Trophoblast cell (in vitro differentiated cells and primary cell): ENCODE measurements at regions not wholly inside any gene's neighbourhood (a gene's known extent, or its start where the extent isn't known, plus 50 kb on each side); places are given as distances from the start of the nearest gene placed in this dataset.

Experiments used
- DNase-seq, 2 donors: peaks; one replicate each; pipeline ENCODE4 v3.0.0-alpha.2; 2016
- H2AFZ ChIP-seq: 2 replicates; pipeline ENCODE4 v1.6.1; 2013; ENCODE audit warnings: low read length, moderate library complexity, mild to moderate bottlenecking; ENCODE audit not compliant: insufficient read depth, poor library complexity
- H2AK5ac ChIP-seq: 2 replicates; pipeline ENCODE4 v1.6.1; 2013; ENCODE audit warnings: mild to moderate bottlenecking, low read length
- H2BK120ac ChIP-seq: 2 replicates; pipeline ENCODE4 v1.6.1; 2013; ENCODE audit warnings: low read length, mild to moderate bottlenecking, moderate library complexity; ENCODE audit not compliant: insufficient read depth, poor library complexity
- H2BK12ac ChIP-seq: 2 replicates; pipeline ENCODE4 v1.6.1; 2013; ENCODE audit warnings: mild to moderate bottlenecking, low read length, moderate library complexity
- H2BK5ac ChIP-seq: 2 replicates; pipeline ENCODE4 v1.6.1; 2013; ENCODE audit warnings: low read length, low read depth, moderate library complexity, mild to moderate bottlenecking; ENCODE audit not compliant: poor library complexity
- H3K14ac ChIP-seq: 2 replicates; pipeline ENCODE4 v1.6.1; 2013; ENCODE audit warnings: mild to moderate bottlenecking, low read length
- H3K18ac ChIP-seq: 2 replicates; pipeline ENCODE4 v1.6.1; 2013; ENCODE audit warnings: mild to moderate bottlenecking, low read length
- H3K23ac ChIP-seq: 2 replicates; pipeline ENCODE4 v1.6.1; 2013; ENCODE audit warnings: low read length
- H3K27ac ChIP-seq: 2 replicates; pipeline ENCODE4 v1.5.1; 2013; ENCODE audit warnings: low read depth, mild to moderate bottlenecking, inconsistent platforms, low read length, moderate library complexity
- H3K27me3 ChIP-seq: 2 replicates; pipeline ENCODE4 v1.6.1; 2013; ENCODE audit warnings: inconsistent platforms, mild to moderate bottlenecking, low read length, moderate library complexity; ENCODE audit not compliant: insufficient read depth
- H3K36me3 ChIP-seq, 2 experiments: 1 replicate in 1 of 2; 2 replicates in 1 of 2; pipeline ENCODE4 v1.6.1; 2013; ENCODE audit warnings: low read length in 2 of 2, mild to moderate bottlenecking in 2 of 2, moderate library complexity in 1 of 2; ENCODE audit not compliant: insufficient read depth in 2 of 2, control insufficient read depth in 1 of 2
- H3K4ac ChIP-seq: 2 replicates; pipeline ENCODE4 v1.6.1; 2013; ENCODE audit warnings: low read depth, mild to moderate bottlenecking, low read length, moderate library complexity
- H3K4me1 ChIP-seq, 2 experiments: 1 replicate in 1 of 2; 2 replicates in 1 of 2; pipeline ENCODE4 v1.6.1; 2013; ENCODE audit warnings: low read length in 2 of 2, mild to moderate bottlenecking in 2 of 2, moderate library complexity in 1 of 2; ENCODE audit not compliant: insufficient read depth in 2 of 2, control insufficient read depth in 1 of 2
- H3K4me2 ChIP-seq: 2 replicates; pipeline ENCODE4 v1.6.1; 2013; ENCODE audit warnings: inconsistent platforms, mild to moderate bottlenecking, low read length, moderate library complexity
- H3K4me3 ChIP-seq: 2 replicates; pipeline ENCODE4 v1.5.1; 2013; ENCODE audit warnings: mild to moderate bottlenecking, low read depth, low read length, inconsistent platforms
- H3K79me1 ChIP-seq: one replicate; pipeline ENCODE4 v1.6.1; 2013; ENCODE audit warnings: low read length
- H3K79me2 ChIP-seq: 2 replicates; pipeline ENCODE4 v1.6.1; 2013; ENCODE audit warnings: low read length, mild to moderate bottlenecking; ENCODE audit not compliant: control insufficient read depth, insufficient read depth, poor library complexity
- H3K9ac ChIP-seq: 2 replicates; pipeline ENCODE4 v1.6.1; 2013; ENCODE audit warnings: mild to moderate bottlenecking, low read length
- H3K9me3 ChIP-seq: 2 replicates; pipeline ENCODE4 v1.6.1; 2013; ENCODE audit warnings: low read depth, mild to moderate bottlenecking, control low read depth, inconsistent platforms, low read length; ENCODE audit not compliant: insufficient read depth
- H4K12ac ChIP-seq: 2 replicates; pipeline ENCODE4 v1.6.1; 2013; ENCODE audit warnings: low read depth, mild to moderate bottlenecking, low read length, moderate library complexity
- H4K8ac ChIP-seq: 2 replicates; pipeline ENCODE4 v1.6.1; 2013; ENCODE audit warnings: low read depth, mild to moderate bottlenecking, low read length, moderate library complexity
- H4K91ac ChIP-seq: one replicate; pipeline ENCODE4 v1.6.1; 2013; ENCODE audit warnings: low read depth, mild to moderate bottlenecking, low read length, moderate library complexity
- WGBS: extraction: QIAGEN DNeasy Blood & Tissue Kit; methylation state at CpG from one replicate; pipeline ENCODE4 v1.1.7; 2013; ENCODE audit warnings: missing lambda C conversion rate; ENCODE audit not compliant: insufficient read length, insufficient coverage; ENCODE audit errors: extremely low coverage; 5-methylcytosine and 5-hydroxymethylcytosine counted together

DNA sequence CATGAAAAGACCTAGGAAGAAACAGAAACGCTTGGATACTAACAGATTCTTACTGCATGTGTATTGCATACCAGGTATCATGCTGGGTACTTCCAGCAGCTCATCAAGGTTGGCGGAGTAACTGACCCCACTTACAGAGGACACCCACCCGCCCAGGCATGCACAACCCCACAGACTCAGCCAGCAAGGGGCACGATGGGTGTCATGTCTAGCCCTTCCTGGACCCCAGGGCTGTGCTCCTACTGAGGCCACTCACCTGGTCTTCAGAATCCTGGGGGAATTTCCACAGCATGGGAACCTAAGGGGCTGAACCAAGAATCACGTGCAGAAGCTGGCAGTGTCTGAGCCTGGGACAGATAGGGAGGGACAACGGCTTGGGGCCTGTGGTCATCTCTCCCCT lies 134.1 kb upstream of the ZNF32 start:
- peak overlapping the region; percentile 50 for H4K91ac ChIP-seq
- H4K12ac ChIP-seq, result no peak overlapping the region
- H3K4me3 ChIP-seq, result no peak overlapping the region
- H3K4ac ChIP-seq, result no peak overlapping the region
- no CpG with 5 or more reads among the region's 6 CpGs for WGBS
- H2BK5ac ChIP-seq, result no peak overlapping the region
- no peak overlapping the region for H4K8ac ChIP-seq
- peak overlapping the region; percentile 41 for H3K14ac ChIP-seq
- peak overlapping the region; percentile 37 for H2BK120ac ChIP-seq
- H3K4me1 ChIP-seq, result peaks cover 20 to 22% of the 10 kb centered on the region in 2 experiments
- no peaks in the 10 kb centered on the region for H3K36me3 ChIP-seq
- no peak overlapping the region for H2AFZ ChIP-seq
- H3K23ac ChIP-seq, result no peak overlapping the region
- peaks cover 15% of the 10 kb centered on the region for H3K79me1 ChIP-seq
- DNase-seq, result no peak
- no peaks in the 10 kb centered on the region for H3K79me2 ChIP-seq
- peak overlapping the region; percentile 63 for H2BK12ac ChIP-seq
- no peak overlapping the region for H3K9ac ChIP-seq
- H3K18ac ChIP-seq, result peak overlapping the region; percentile 27
- H3K27me3 ChIP-seq, result no peaks in the 10 kb centered on the region
- no peak overlapping the region for H3K4me2 ChIP-seq
- H2AK5ac ChIP-seq, result peak overlapping the region; percentile 47
- H3K27ac ChIP-seq, result no peak overlapping the region
- H3K9me3 ChIP-seq, result no peaks in the 10 kb centered on the region

DNA sequence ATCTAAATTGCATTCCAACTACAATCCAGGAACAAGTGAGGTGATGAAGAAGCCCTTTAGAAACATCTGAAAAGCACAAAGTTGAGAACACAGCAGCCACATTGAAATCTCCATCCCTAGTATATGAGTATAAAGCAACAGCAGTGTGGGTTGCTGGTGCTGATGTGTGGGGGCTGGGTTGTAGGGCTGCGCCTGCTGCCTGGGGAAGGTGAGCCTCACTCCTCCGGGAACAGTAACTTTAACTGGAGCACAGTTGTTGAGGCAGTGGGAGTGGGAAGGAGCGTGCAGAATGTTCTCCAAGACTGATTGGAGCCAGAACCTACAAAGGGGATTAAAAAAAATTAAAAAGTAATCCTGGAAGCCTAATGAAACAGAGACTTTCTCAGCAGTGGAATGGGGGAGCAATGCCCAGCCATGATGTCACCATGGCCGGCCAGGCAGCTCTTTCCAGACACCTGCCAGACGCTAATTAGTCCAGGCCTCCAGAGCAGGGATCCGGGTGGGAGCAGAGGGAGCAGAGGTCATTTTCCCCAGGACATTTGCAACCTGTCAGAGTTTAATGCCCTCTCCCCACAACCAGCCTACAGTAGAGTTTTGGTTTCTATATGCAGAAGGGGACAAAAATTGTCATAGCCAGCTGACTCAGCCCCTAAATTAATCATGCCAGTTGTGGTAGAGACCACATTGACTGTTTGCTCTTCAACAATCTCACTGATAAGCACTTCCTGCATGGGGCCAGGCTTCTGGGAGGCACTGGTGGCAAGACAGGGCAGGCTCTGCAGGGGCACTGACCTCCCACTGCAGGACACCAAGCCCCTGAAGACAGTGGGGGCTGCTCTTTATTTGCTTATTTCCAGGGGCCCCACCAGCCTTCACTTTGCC lies 133.0 kb upstream of the ZNF32 start:
- Histone ChIP-seq H3K4me3 (no peak overlapping the region), H2BK120ac (peak overlapping the region; percentile 68), H3K4me1 (peaks cover 20 to 22% of the 10 kb centered on the region in 2 experiments), H3K9me3 (peaks cover 3% of the 10 kb centered on the region), H3K4me2 (peak overlapping the region; percentile 3), H3K79me1 (peaks cover 17% of the 10 kb centered on the region), H3K14ac (no peak overlapping the region), H4K8ac (no peak overlapping the region), H3K27ac (peak overlapping the region; percentile 64), H3K18ac (peak overlapping the region; percentile 52), H2BK12ac (no peak overlapping the region), H3K27me3 (no peaks in the 10 kb centered on the region), H2AFZ (no peak overlapping the region), H3K4ac (no peak overlapping the region), H2BK5ac (peak overlapping the region; percentile 19), H4K12ac (no peak overlapping the region), H3K79me2 (no peaks in the 10 kb centered on the region), H4K91ac (peak overlapping the region; percentile 37), H2AK5ac (no peak overlapping the region), H3K36me3 (no peaks in the 10 kb centered on the region), H3K23ac (no peak overlapping the region), H3K9ac (no peak overlapping the region)
- WGBS, result no CpG with 5 or more reads among the region's 6 CpGs
- DNase-seq, result no peak

DNA sequence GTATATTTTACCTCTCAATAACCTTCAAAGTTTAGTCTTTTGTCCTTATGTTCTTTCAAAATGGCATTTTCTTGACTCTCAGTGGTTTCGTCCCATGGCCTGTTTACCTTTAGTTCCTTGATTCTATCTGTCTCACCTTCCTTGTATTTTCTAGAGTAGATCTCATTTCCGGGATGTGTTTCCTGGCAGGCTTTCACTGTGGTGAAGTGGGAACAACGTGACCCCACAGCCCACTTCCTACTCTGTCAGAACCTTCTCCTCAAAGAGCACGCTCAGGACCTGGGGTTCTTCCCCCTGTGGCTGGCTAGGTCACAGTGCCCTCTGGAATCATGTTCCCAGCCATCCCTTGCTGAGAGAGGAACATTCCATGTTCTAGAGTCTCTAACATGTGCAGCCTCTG lies 129.9 kb upstream of the ZNF32 start:
- Histone ChIP-seq H2AK5ac (no peak overlapping the region), H4K12ac (no peak overlapping the region), H4K91ac (peak overlapping the region; percentile 43), H3K9ac (no peak overlapping the region), H3K23ac (no peak overlapping the region), H2BK12ac (peak overlapping the region; percentile 68), H3K18ac (peak overlapping the region; percentile 18), H2BK5ac (no peak overlapping the region), H3K36me3 (no peaks in the 10 kb centered on the region), H2BK120ac (no peak overlapping the region), H3K27me3 (no peaks in the 10 kb centered on the region), H3K4ac (no peak overlapping the region), H3K9me3 (peaks cover 3% of the 10 kb centered on the region), H2AFZ (peak overlapping the region; percentile 6), H3K27ac (no peak overlapping the region), H3K4me3 (no peak overlapping the region), H3K4me1 (peaks cover 20 to 22% of the 10 kb centered on the region in 2 experiments), H3K79me1 (peaks cover 16% of the 10 kb centered on the region), H3K4me2 (no peak overlapping the region), H4K8ac (no peak overlapping the region), H3K79me2 (no peaks in the 10 kb centered on the region), H3K14ac (peak overlapping the region; percentile 23)
- DNase-seq, result no peak
- WGBS, result no CpG with 5 or more reads among the region's 4 CpGs

DNA sequence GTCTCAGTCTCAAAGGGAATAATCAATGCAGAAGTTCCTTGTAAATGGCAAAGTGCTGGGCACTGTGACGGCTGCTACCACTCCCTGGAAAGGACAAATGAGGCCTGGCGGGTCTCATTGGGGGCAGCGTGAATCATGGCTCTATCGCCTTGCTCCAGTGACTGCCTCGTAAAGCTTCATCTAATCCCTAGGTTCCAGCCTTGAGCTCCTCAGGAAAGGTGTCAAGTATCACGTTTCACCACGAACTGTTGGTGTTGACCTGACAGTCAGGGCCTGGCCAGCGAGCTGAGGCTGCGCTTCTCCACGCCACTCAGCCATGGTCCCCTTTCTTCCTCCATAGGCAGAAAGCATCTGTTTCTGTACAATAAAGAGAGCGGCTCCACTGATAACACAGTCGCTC lies 126.7 kb upstream of the ZNF32 start:
- Histone ChIP-seq H4K8ac (no peak overlapping the region), H3K79me1 (peaks cover 6% of the 10 kb centered on the region), H3K9ac (no peak overlapping the region), H3K27ac (no peak overlapping the region), H3K4me2 (no peak overlapping the region), H3K36me3 (no peaks in the 10 kb centered on the region), H2BK120ac (no peak overlapping the region), H3K79me2 (no peaks in the 10 kb centered on the region), H3K4me3 (no peak overlapping the region), H3K9me3 (peaks cover 3% of the 10 kb centered on the region), H4K91ac (no peak overlapping the region), H4K12ac (no peak overlapping the region), H3K14ac (no peak overlapping the region), H2AFZ (no peak overlapping the region), H2AK5ac (no peak overlapping the region), H2BK5ac (no peak overlapping the region), H3K27me3 (no peaks in the 10 kb centered on the region), H2BK12ac (no peak overlapping the region), H3K18ac (no peak overlapping the region), H3K4me1 (peaks cover 8 to 10% of the 10 kb centered on the region in 2 experiments), H3K4ac (no peak overlapping the region), H3K23ac (no peak overlapping the region)
- no CpG with 5 or more reads among the region's 12 CpGs for WGBS
- no peak for DNase-seq
